GM12878 (cell line): ENCODE measurements at regions not wholly inside any gene's neighbourhood (a gene's known extent, or its start where the extent isn't known, plus 50 kb on each side); places are given as distances from the start of the nearest gene placed in this dataset.

Experiments used
- ATAC-seq: fragments of 200-7000 bp; cut with Tn5 transposase; 3 replicates; pipeline ENCODE4 v1.9.1; 2020; ENCODE audit warnings: mild to moderate bottlenecking, moderate library complexity
- BruUV-seq: library from RNA; stranded (reverse); fragments of 400-500 nt; replicated peaks from 2 replicates; lab custom pipeline; 2021; lab: Mats Ljungman, UMichigan
- CTCF ChIA-PET: fragments of 300-600 bp; sonication (Branson Sonifier 250); formaldehyde crosslinking; extraction: SDS; loops from one replicate; lab custom pipeline; 2021; ENCODE audit warnings: inconsistent platforms; lab: Yijun Ruan, JAX
- POLR2A ChIA-PET: fragments of 350-600 bp; formaldehyde crosslinking; extraction: SDS; loops from one replicate; lab custom pipeline; 2021; ENCODE audit warnings: inconsistent platforms; lab: Charles Lee
- RAD21 ChIA-PET: fragments of 300-600 bp; sonication (Branson Sonifier 250); formaldehyde crosslinking; loops from one replicate; lab custom pipeline; 2023; ENCODE audit warnings: antibody characterized with exemption; ENCODE audit not compliant: unreplicated experiment; lab: Charles Lee
- SMC1A ChIA-PET: fragments of 300-600 bp; sonication (Branson Sonifier 250); formaldehyde crosslinking; loops from one replicate; lab custom pipeline; 2023; ENCODE audit not compliant: unreplicated experiment, uncharacterized antibody; lab: Charles Lee
- DNase-seq: peaks from one replicate; pipeline ENCODE4 v3.0.0-alpha.2; 2011; ENCODE audit warnings: low read depth, low spot score
- FAIRE-seq: peaks from 3 replicates; lab custom pipeline; 2011; peaks lifted over from hg19 to GRCh38; lab: Jason Lieb, UNC
- H2AFZ ChIP-seq: 2 replicates; pipeline ENCODE4 v1.6.0; 2011; ENCODE audit warnings: low read depth, low read length, control low read depth; ENCODE audit not compliant: control insufficient read depth
- H3K27ac ChIP-seq: 2 replicates; pipeline ENCODE4 v1.5.1; 2011; ENCODE audit warnings: control low read depth; ENCODE audit not compliant: control insufficient read depth, insufficient read depth
- H3K27me3 ChIP-seq, 2 experiments: replicated peaks in 1 of 2; 2 replicates each; pipeline versions ENCODE4 v1.6.0 to v1.6.1; 2011; ENCODE audit warnings: low read length in 1 of 2; ENCODE audit not compliant: control insufficient read depth in 2 of 2, insufficient read depth in 2 of 2
- H3K36me3 ChIP-seq, 2 experiments: 2 replicates each; pipeline ENCODE4 v1.5.1; 2011; ENCODE audit warnings: low read length in 1 of 2; ENCODE audit not compliant: control insufficient read depth in 2 of 2, insufficient read depth in 2 of 2
- H3K4me1 ChIP-seq: 2 replicates; pipeline ENCODE4 v1.6.1; 2011; ENCODE audit warnings: mild to moderate bottlenecking, low read length, moderate library complexity, mixed read lengths; ENCODE audit not compliant: control insufficient read depth, insufficient read depth
- H3K4me2 ChIP-seq: 2 replicates; pipeline ENCODE4 v1.6.0; 2011; ENCODE audit warnings: control low read depth; ENCODE audit not compliant: control insufficient read depth, insufficient read depth
- H3K4me3 ChIP-seq: fragments of 200-600 bp; sonication (generic); 2 replicates; pipeline ENCODE4 v1.5.1; 2016
- H3K79me2 ChIP-seq: 2 replicates; pipeline ENCODE4 v1.6.0; 2011; ENCODE audit warnings: low read length; ENCODE audit not compliant: control insufficient read depth, insufficient read depth
- H3K9ac ChIP-seq: 2 replicates; pipeline ENCODE4 v1.8.0; 2011; ENCODE audit warnings: low read length, control low read depth, mixed read lengths; ENCODE audit not compliant: control insufficient read depth, insufficient read depth
- H3K9me3 ChIP-seq: replicated peaks from 3 replicates; pipeline ENCODE4 v1.5.1; 2011; ENCODE audit warnings: mild to moderate bottlenecking, low read length; ENCODE audit not compliant: control insufficient read depth, insufficient read depth
- H4K20me1 ChIP-seq: 2 replicates; pipeline ENCODE4 v1.6.0; 2011; ENCODE audit not compliant: control insufficient read depth, insufficient read depth
- CHD4 ChIP-seq: fragments of 200-600 bp; sonication (generic); IDR thresholded peaks from 2 replicates; pipeline ENCODE4 v1.6.1; 2016; ENCODE audit warnings: mild to moderate bottlenecking
- CREM ChIP-seq: IDR thresholded peaks from 2 replicates; pipeline ENCODE4 v1.6.1; 2014; ENCODE audit warnings: antibody characterized with exemption, low read depth
- HDGF ChIP-seq: fragments of 450-650 bp; IDR thresholded peaks from 2 replicates; pipeline ENCODE4 v1.6.1; 2016; ENCODE audit warnings: antibody characterized with exemption
- HSF1 ChIP-seq: fragments of 150-350 bp; IDR thresholded peaks from 2 replicates; pipeline ENCODE4 v1.6.1; 2014; ENCODE audit warnings: mild to moderate bottlenecking, low read depth, low read length
- IKZF2 ChIP-seq, 2 experiments: fragments of 450-650 bp; IDR thresholded peaks; 2 replicates each; pipeline ENCODE4 v1.6.1; 2017; ENCODE audit warnings: mild to moderate bottlenecking in 2 of 2, moderate library complexity in 2 of 2
- NBN ChIP-seq: fragments of 450-650 bp; IDR thresholded peaks from 2 replicates; pipeline ENCODE4 v1.6.1; 2016
- NFXL1 ChIP-seq: fragments of 450-650 bp; IDR thresholded peaks from 2 replicates; pipeline ENCODE4 v1.6.1; 2017; ENCODE audit warnings: antibody characterized with exemption, mild to moderate bottlenecking, borderline replicate concordance
- NR2F1 ChIP-seq: fragments of 450-650 bp; conservative IDR thresholded peaks from 2 replicates; pipeline ENCODE4 v1.6.1; 2017; ENCODE audit warnings: mild to moderate bottlenecking
- PML ChIP-seq: IDR thresholded peaks from 2 replicates; pipeline ENCODE4 v1.6.1; 2012; ENCODE audit warnings: low read length, inconsistent platforms
- POLR2A ChIP-seq: IDR thresholded peaks from 2 replicates; pipeline ENCODE4 v1.6.1; 2011; ENCODE audit warnings: low read depth, mild to moderate bottlenecking, low read length
- RB1 ChIP-seq: fragments of 450-650 bp; formaldehyde crosslinking; IDR thresholded peaks from 2 replicates; pipeline ENCODE4 v1.6.1; 2017; ENCODE audit warnings: mild to moderate bottlenecking, borderline replicate concordance
- RELA ChIP-seq: fragments of 450-650 bp; IDR thresholded peaks from 2 replicates; pipeline ENCODE4 v1.8.0; 2014; ENCODE audit warnings: borderline replicate concordance; ENCODE audit not compliant: partially characterized antibody
- SPI1 ChIP-seq: IDR thresholded peaks from 2 replicates; pipeline ENCODE4 v1.6.1; 2011; ENCODE audit warnings: low read depth, mild to moderate bottlenecking, low read length, moderate library complexity, borderline replicate concordance; ENCODE audit not compliant: insufficient read depth
- STAT1 ChIP-seq: fragments of 450-650 bp; conservative IDR thresholded peaks from 2 replicates; pipeline ENCODE4 v1.6.1; 2014; ENCODE audit warnings: antibody characterized with exemption, mild to moderate bottlenecking
- USF2 ChIP-seq: IDR thresholded peaks from 2 replicates; pipeline ENCODE4 v1.6.1; 2011; ENCODE audit warnings: low read depth, low read length, improper control_type of control experiment, borderline replicate concordance
- ZNF217 ChIP-seq: fragments of 450-650 bp; IDR thresholded peaks from 2 replicates; pipeline ENCODE4 v1.6.1; 2017; ENCODE audit warnings: antibody characterized with exemption, mild to moderate bottlenecking
- WGBS: methylation state at CpG from one replicate; pipeline ENCODE4 v1.1.6; 2016; ENCODE audit warnings: low lambda C conversion rate; ENCODE audit not compliant: insufficient replicate concordance, insufficient coverage; ENCODE audit errors: missing lambda C conversion rate; 5-methylcytosine and 5-hydroxymethylcytosine counted together
- in situ Hi-C: fragments of 300-500 bp; cut with MboI; formaldehyde crosslinking; loops from 9 replicates; pipeline ENCODE4 v1.14.3; 2018; ENCODE audit warnings: mixed read lengths
- intact Hi-C: fragments of 100-400 bp; cut with micrococcal nuclease; formaldehyde crosslinking; loops from one replicate; pipeline ENCODE4 v1.14.2; 2022; ENCODE audit not compliant: unreplicated experiment

GRCh38 chr5:104223885-104224773, 661.5 kb upstream of the NUDT12 start:
- intact Hi-C loops (no loop called here), in situ Hi-C loops (no loop called here)
- no peak for TF ChIP-seq CREM
- TF ChIP-seq HDGF, result no peak
- TF ChIP-seq STAT1, result no peak
- TF ChIP-seq NR2F1, result no peak
- no peak for TF ChIP-seq SPI1
- TF ChIP-seq POLR2A, result no peak
- TF ChIP-seq HSF1, result no peak
- TF ChIP-seq CHD4, result no peak
- no peak for TF ChIP-seq RB1
- TF ChIP-seq IKZF2 (IDR thresholded peaks at IDR 0.05), result no peak
- TF ChIP-seq NBN, result no peak
- TF ChIP-seq RELA, result no peak
- TF ChIP-seq PML, result no peak
- no peak for TF ChIP-seq USF2
- TF ChIP-seq ZNF217, result no peak
- TF ChIP-seq NFXL1, result no peak
- DNase-seq (no peak), ATAC-seq (peak; percentile 52), FAIRE-seq (no peak)
- POLR2A ChIA-PET, result interaction anchor here (0.5 kb wide), 1 partner anchor 55 kb away, joined by 3 read pairs; no protein-coding TSS in a partner anchor
- H3K79me2 ChIP-seq, result no peaks in the 10 kb centered on the region
- no peaks in the 10 kb centered on the region for H4K20me1 ChIP-seq
- no peaks in the 10 kb centered on the region for H3K9me3 ChIP-seq
- H3K9ac ChIP-seq, result no peak overlapping the region
- 72% methylated on average over 20 of the region's 20 CpGs for whole genome bisulfite sequencing
- RAD21 ChIA-PET, result interaction anchor here (1.7 kb wide), 1 partner anchor 188 kb away, joined by 3 read pairs; no protein-coding TSS in a partner anchor
- H2AFZ ChIP-seq, result no peak overlapping the region
- no peaks in the 10 kb centered on the region for H3K27me3 ChIP-seq
- H3K4me2 ChIP-seq, result no peak overlapping the region
- H3K36me3 ChIP-seq, result no peaks in the 10 kb centered on the region
- BruUV-seq, result no TSS peak
- no peak overlapping the region for H3K4me3 ChIP-seq
- no peak overlapping the region for H3K27ac ChIP-seq
- SMC1A ChIA-PET, result interaction anchor here (0.7 to 2.2 kb wide), 4 partner anchors 12 to 1766 kb away, joined by 3 to 10 read pairs (median 4); no protein-coding TSS in a partner anchor
- H3K4me1 ChIP-seq, result no peaks in the 10 kb centered on the region
- CTCF ChIA-PET, result interaction anchor here (1.7 to 2.8 kb wide), 2 partner anchors 10 to 45 kb away, joined by 5 to 10 read pairs; no protein-coding TSS in a partner anchor
